GM12892 (cell line): ENCODE measurements at regions not wholly inside any gene's neighbourhood (a gene's known extent, or its start where the extent isn't known, plus 50 kb on each side); places are given as distances from the start of the nearest gene placed in this dataset.

Source experiments
- POLR2A ChIP-seq: IDR thresholded peaks from 2 replicates; pipeline ENCODE4 v1.6.1; 2011; ENCODE audit warnings: low read depth, low read length, control low read depth
- POLR2AphosphoS5 ChIP-seq: IDR thresholded peaks from 2 replicates; pipeline ENCODE4 v1.6.1; 2011; ENCODE audit warnings: low read depth, low read length, control low read depth

DNA sequence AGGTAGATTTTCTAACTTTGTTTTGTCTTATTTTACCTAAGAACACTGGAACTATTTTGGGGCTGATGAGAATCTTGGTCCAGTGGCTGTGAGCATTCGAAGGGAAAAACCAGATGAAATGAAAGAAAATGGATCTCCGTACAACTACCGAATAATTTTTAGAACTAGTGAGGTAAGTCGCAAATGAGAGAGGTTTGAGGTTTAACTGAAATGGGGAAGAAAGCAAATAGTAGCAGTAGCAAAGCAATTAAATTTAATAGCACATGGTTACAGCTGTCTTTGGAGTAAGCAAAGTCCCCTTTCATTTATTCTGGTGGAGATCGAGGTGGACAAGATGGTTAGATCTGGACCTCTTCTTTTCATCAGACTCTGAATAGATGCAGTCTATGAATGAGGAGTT lies 313.5 kb upstream of the RGS6 start:
- TF ChIP-seq POLR2A = no peak
- no peak for TF ChIP-seq POLR2AphosphoS5
